ENCODE measurements at regions not wholly inside any gene's neighbourhood (a gene's known extent, or its start where the extent isn't known, plus 50 kb on each side); places are given as distances from the start of the nearest gene placed in this dataset.

- no peak for DNase-seq
- Histone ChIP-seq H2AFZ (ENCODE audit: low read depth, low read length) (no peak overlapping the region), H3K9ac (ENCODE audit: low read length) (no peak overlapping the region), H2BK15ac (ENCODE audit: low read depth, poor library complexity, severe bottlenecking) (no peak overlapping the region), H2BK120ac (ENCODE audit: low read depth, low read length) (no peak overlapping the region), H3K23ac (ENCODE audit: low read length in 2 of 2) (no peak overlapping the region), H4K91ac (ENCODE audit: low read length) (no peak overlapping the region), H3K27ac (ENCODE audit: low read length, poor library complexity, severe bottlenecking) (no peak overlapping the region), H4K8ac (ENCODE audit: low read length) (no peak overlapping the region), H3K14ac (ENCODE audit: low read length in 2 of 2) (no peak overlapping the region), H2AK5ac (ENCODE audit: low read length, severe bottlenecking) (no peak overlapping the region), H3K4me3 (ENCODE audit: insufficient read depth in 1 of 2, low read depth in 1 of 2, low read length in 2 of 2) (no peak overlapping the region), H3K4me1 (ENCODE audit: control insufficient read depth, insufficient read depth, low read depth, low read length) (no peaks in the 10 kb centered on the region), H3K4ac (ENCODE audit: low read depth in 1 of 2, low read length in 2 of 2) (no peak overlapping the region), H2BK12ac (ENCODE audit: low read length in 2 of 2) (no peak overlapping the region), H3K36me3 (ENCODE audit: control insufficient read depth in 1 of 2, insufficient read depth in 2 of 2, low read depth in 1 of 2, low read length in 2 of 2) (no peaks in the 10 kb centered on the region), H3K4me2 (ENCODE audit: low read length, poor library complexity, severe bottlenecking) (no peak overlapping the region), H3K79me1 (replicated peaks; ENCODE audit: low read length, poor library complexity, severe bottlenecking) (no peaks in the 10 kb centered on the region), H3K27me3 (ENCODE audit: control insufficient read depth in 1 of 2, insufficient read depth in 1 of 2, low read length in 2 of 2) (no peaks in the 10 kb centered on the region), H3K18ac (ENCODE audit: low read depth in 1 of 2, low read length in 2 of 2) (no peak overlapping the region), H2BK5ac (ENCODE audit: low read depth, low read length, poor library complexity, severe bottlenecking) (no peak overlapping the region), H3K9me3 (ENCODE audit: control insufficient read depth, low read length) (no peaks in the 10 kb centered on the region)
- WGBS = 43% methylated on average over 4 of the region's 4 CpGs
These were observed 97.9 kb downstream of the ZNF92 start for GRCh38 chr7:65471587-65471986.

- no peak overlapping the region for H3K27ac ChIP-seq (ENCODE audit: low read length, poor library complexity, severe bottlenecking)
- no peak overlapping the region for H2BK5ac ChIP-seq (ENCODE audit: low read depth, low read length, poor library complexity, severe bottlenecking)
- H2BK120ac ChIP-seq (ENCODE audit: low read depth, low read length) = no peak overlapping the region
- H3K4ac ChIP-seq (ENCODE audit: low read depth in 1 of 2, low read length in 2 of 2) = no peak overlapping the region
- H3K23ac ChIP-seq (ENCODE audit: low read length in 2 of 2) = no peak overlapping the region
- no peaks in the 10 kb centered on the region for H3K27me3 ChIP-seq (ENCODE audit: control insufficient read depth in 1 of 2, insufficient read depth in 1 of 2, low read length in 2 of 2)
- no peak overlapping the region for H3K18ac ChIP-seq (ENCODE audit: low read depth in 1 of 2, low read length in 2 of 2)
- H3K79me1 ChIP-seq (replicated peaks; ENCODE audit: low read length, poor library complexity, severe bottlenecking) = no peaks in the 10 kb centered on the region
- no peak overlapping the region for H2AK5ac ChIP-seq (ENCODE audit: low read length, severe bottlenecking)
- WGBS = 96% methylated on average over 4 of the region's 4 CpGs
- H3K9ac ChIP-seq (ENCODE audit: low read length) = no peak overlapping the region
- no peaks in the 10 kb centered on the region for H3K36me3 ChIP-seq (ENCODE audit: control insufficient read depth in 1 of 2, insufficient read depth in 2 of 2, low read depth in 1 of 2, low read length in 2 of 2)
- no peak overlapping the region for H2BK15ac ChIP-seq (ENCODE audit: low read depth, poor library complexity, severe bottlenecking)
- no peak overlapping the region for H3K14ac ChIP-seq (ENCODE audit: low read length in 2 of 2)
- no peaks in the 10 kb centered on the region for H3K4me1 ChIP-seq (ENCODE audit: control insufficient read depth, insufficient read depth, low read depth, low read length)
- H2AFZ ChIP-seq (ENCODE audit: low read depth, low read length) = no peak overlapping the region
- H4K91ac ChIP-seq (ENCODE audit: low read length) = no peak overlapping the region
- no peak overlapping the region for H4K8ac ChIP-seq (ENCODE audit: low read length)
- no peak overlapping the region for H2BK12ac ChIP-seq (ENCODE audit: low read length in 2 of 2)
- H3K4me2 ChIP-seq (ENCODE audit: low read length, poor library complexity, severe bottlenecking) = no peak overlapping the region
- H3K4me3 ChIP-seq (ENCODE audit: insufficient read depth in 1 of 2, low read depth in 1 of 2, low read length in 2 of 2) = no peak overlapping the region
- DNase-seq = no peak
- no peaks in the 10 kb centered on the region for H3K9me3 ChIP-seq (ENCODE audit: control insufficient read depth, low read length)
These were observed 101.5 kb downstream of the ZNF92 start for GRCh38 chr7:65475040-65475726.

- Histone ChIP-seq H3K4me2 (ENCODE audit: low read length, poor library complexity, severe bottlenecking) (no peak overlapping the region), H3K9ac (ENCODE audit: low read length) (no peak overlapping the region), H3K14ac (ENCODE audit: low read length in 2 of 2) (no peak overlapping the region), H3K18ac (ENCODE audit: low read depth in 1 of 2, low read length in 2 of 2) (no peak overlapping the region), H2BK5ac (ENCODE audit: low read depth, low read length, poor library complexity, severe bottlenecking) (no peak overlapping the region), H3K23ac (ENCODE audit: low read length in 2 of 2) (no peak overlapping the region), H4K8ac (ENCODE audit: low read length) (no peak overlapping the region), H2AFZ (ENCODE audit: low read depth, low read length) (no peak overlapping the region), H2BK15ac (ENCODE audit: low read depth, poor library complexity, severe bottlenecking) (no peak overlapping the region), H2AK5ac (ENCODE audit: low read length, severe bottlenecking) (no peak overlapping the region), H2BK12ac (ENCODE audit: low read length in 2 of 2) (no peak overlapping the region), H3K4ac (ENCODE audit: low read depth in 1 of 2, low read length in 2 of 2) (no peak overlapping the region), H3K4me1 (ENCODE audit: control insufficient read depth, insufficient read depth, low read depth, low read length) (no peaks in the 10 kb centered on the region), H3K4me3 (ENCODE audit: insufficient read depth in 1 of 2, low read depth in 1 of 2, low read length in 2 of 2) (no peak overlapping the region), H3K36me3 (ENCODE audit: control insufficient read depth in 1 of 2, insufficient read depth in 2 of 2, low read depth in 1 of 2, low read length in 2 of 2) (no peaks in the 10 kb centered on the region), H3K9me3 (ENCODE audit: control insufficient read depth, low read length) (no peaks in the 10 kb centered on the region), H4K91ac (ENCODE audit: low read length) (no peak overlapping the region), H3K27me3 (ENCODE audit: control insufficient read depth in 1 of 2, insufficient read depth in 1 of 2, low read length in 2 of 2) (no peaks in the 10 kb centered on the region), H2BK120ac (ENCODE audit: low read depth, low read length) (no peak overlapping the region), H3K27ac (ENCODE audit: low read length, poor library complexity, severe bottlenecking) (no peak overlapping the region), H3K79me1 (replicated peaks; ENCODE audit: low read length, poor library complexity, severe bottlenecking) (no peaks in the 10 kb centered on the region)
- no peak for DNase-seq
- 69% methylated on average over 7 of the region's 8 CpGs for WGBS
These were observed 102.2 kb downstream of the ZNF92 start for GRCh38 chr7:65475734-65476319.

GRCh38 chr7:65477326-65477725 is 103.7 kb downstream of the ZNF92 start:
- Histone ChIP-seq H3K36me3 (ENCODE audit: control insufficient read depth in 1 of 2, insufficient read depth in 2 of 2, low read depth in 1 of 2, low read length in 2 of 2) (no peaks in the 10 kb centered on the region), H2AK5ac (ENCODE audit: low read length, severe bottlenecking) (no peak overlapping the region), H3K27me3 (ENCODE audit: control insufficient read depth in 1 of 2, insufficient read depth in 1 of 2, low read length in 2 of 2) (no peaks in the 10 kb centered on the region), H3K18ac (ENCODE audit: low read depth in 1 of 2, low read length in 2 of 2) (no peak overlapping the region), H4K91ac (ENCODE audit: low read length) (no peak overlapping the region), H2BK5ac (ENCODE audit: low read depth, low read length, poor library complexity, severe bottlenecking) (no peak overlapping the region), H3K27ac (ENCODE audit: low read length, poor library complexity, severe bottlenecking) (no peak overlapping the region), H2BK120ac (ENCODE audit: low read depth, low read length) (no peak overlapping the region), H3K4me3 (ENCODE audit: insufficient read depth in 1 of 2, low read depth in 1 of 2, low read length in 2 of 2) (no peak overlapping the region), H3K14ac (ENCODE audit: low read length in 2 of 2) (no peak overlapping the region), H2BK12ac (ENCODE audit: low read length in 2 of 2) (no peak overlapping the region), H3K79me1 (replicated peaks; ENCODE audit: low read length, poor library complexity, severe bottlenecking) (no peaks in the 10 kb centered on the region), H4K8ac (ENCODE audit: low read length) (no peak overlapping the region), H3K9ac (ENCODE audit: low read length) (no peak overlapping the region), H3K4ac (ENCODE audit: low read depth in 1 of 2, low read length in 2 of 2) (no peak overlapping the region), H3K23ac (ENCODE audit: low read length in 2 of 2) (no peak overlapping the region), H3K9me3 (ENCODE audit: control insufficient read depth, low read length) (no peaks in the 10 kb centered on the region), H2AFZ (ENCODE audit: low read depth, low read length) (no peak overlapping the region), H3K4me1 (ENCODE audit: control insufficient read depth, insufficient read depth, low read depth, low read length) (no peaks in the 10 kb centered on the region), H3K4me2 (ENCODE audit: low read length, poor library complexity, severe bottlenecking) (no peak overlapping the region), H2BK15ac (ENCODE audit: low read depth, poor library complexity, severe bottlenecking) (no peak overlapping the region)
- WGBS = 34% methylated on average over 6 of the region's 6 CpGs
- DNase-seq = no peak
